H54 (cell line): ENCODE measurements at regions not wholly inside any gene's neighbourhood (a gene's known extent, or its start where the extent isn't known, plus 50 kb on each side); places are given as distances from the start of the nearest gene placed in this dataset.

ENCODE experiments used
- DNase-seq: peaks from one replicate; pipeline ENCODE4 v3.0.0; 2011; ENCODE audit warnings: low spot score, mixed read lengths; ENCODE audit not compliant: insufficient read length
- FAIRE-seq: peaks from 3 replicates; lab custom pipeline; 2011; peaks lifted over from hg19 to GRCh38; lab: Jason Lieb, UNC
- POLR2A ChIP-seq: IDR thresholded peaks from 2 replicates; pipeline ENCODE4 v1.6.1; 2011; ENCODE audit warnings: low read depth, mild to moderate bottlenecking, low read length

DNA sequence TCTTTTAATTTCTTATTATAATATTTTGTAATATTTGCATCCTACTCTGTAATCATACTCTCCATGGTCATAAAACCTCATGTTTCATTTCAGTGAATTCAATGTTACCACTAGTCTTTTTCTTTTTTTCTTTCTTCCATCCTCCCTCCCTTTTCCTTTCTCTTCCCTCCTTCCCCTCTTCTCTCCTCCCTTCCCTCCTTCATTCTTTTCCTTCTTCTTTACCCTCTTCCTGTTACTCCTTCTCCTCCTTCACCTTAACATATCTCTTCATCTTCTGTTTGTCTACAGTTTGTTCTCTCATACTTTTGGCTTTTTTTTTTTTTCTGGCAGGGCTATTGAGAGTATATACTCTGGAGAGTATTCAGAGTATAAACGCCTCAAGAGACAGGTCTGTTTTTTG is 491.6 kb upstream of the ID2 start:
- no peak for FAIRE-seq
- no peak for TF ChIP-seq POLR2A
- DNase-seq: no peak

DNA sequence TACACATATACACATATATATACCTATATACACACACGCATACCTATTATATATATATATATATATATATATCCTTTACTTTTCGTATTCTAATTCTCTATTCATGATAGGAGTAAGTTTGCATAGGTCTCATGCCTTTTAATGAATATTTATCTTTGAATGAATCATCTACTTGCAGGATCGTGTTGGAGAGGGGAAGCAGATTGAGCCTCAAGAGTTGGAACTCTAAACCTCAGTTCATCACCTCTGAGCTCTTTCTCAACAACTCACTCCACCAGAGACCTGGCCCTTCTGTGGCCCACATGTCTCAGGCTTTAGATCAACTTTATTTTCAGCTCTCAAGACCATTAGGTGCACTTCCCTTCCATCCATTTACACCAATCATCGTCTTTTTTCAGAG is 490.4 kb upstream of the ID2 start:
- FAIRE-seq (no peak), DNase-seq (no peak)
- TF ChIP-seq POLR2A: no peak

DNA sequence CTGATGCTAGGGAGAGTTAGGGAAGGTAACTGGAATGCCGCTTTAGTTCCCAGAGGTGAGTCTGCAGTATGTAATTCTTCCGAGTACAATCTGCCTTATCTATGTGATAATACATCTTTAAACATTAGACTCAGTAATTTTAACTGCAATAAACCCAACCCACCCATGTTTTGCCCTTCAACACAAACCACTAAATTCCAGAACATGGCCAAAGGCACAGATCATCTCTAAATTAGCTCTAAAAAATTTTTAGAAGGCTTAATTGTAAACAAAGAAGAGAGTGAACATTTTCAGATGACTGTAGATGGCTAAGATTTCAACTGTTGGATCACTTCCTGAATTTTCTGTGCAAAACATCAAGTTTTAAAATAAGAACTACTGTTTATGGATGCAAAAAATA is 488.7 kb upstream of the ID2 start:
- no peak for FAIRE-seq
- no peak for TF ChIP-seq POLR2A
- no peak for DNase-seq

DNA sequence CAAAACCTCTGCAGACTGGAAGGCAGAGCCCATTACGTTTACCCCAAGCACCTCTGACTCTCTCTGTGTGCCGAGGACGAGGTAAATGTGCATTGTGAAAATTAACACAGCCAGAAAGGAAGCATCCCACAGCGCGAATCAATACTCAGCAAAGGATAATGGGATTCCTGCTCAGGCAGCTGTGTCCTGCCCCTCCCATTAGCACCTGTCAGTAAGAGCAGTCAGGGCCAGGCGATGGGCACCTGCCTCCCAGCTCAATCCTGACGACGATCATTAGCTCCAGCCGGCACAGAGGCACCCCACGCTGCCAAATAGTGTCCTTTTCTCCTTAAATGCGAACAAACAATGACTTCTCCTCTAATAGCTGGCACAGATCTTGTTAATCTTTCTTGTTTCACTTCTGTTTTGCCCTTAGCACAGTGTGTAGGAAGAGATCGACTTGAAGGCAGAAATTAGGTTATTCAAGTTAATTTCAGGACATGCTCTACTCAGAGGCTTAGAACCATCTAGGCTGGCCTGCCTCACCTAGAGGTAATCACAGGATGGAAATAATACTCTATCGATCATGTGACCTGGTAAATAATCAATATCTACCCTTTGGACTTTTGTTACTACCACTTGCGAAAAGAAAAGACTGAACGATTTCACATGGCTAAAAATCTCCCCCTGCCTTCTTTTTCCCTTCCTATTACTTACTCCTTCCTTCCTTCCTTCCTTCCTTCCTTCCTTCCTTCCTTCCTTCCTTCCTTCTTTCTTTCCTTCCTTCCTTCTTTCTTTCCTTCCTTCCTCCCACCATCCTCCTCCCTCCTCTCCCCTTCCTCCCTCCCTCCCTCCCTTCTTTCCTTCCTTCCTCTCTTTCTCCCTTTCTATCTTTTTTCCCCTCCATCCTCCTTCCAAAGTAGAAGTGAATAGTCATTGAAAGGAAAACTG is 487.9 kb upstream of the ID2 start:
- DNase-seq (no peak), FAIRE-seq (no peak)
- no peak for TF ChIP-seq POLR2A

DNA sequence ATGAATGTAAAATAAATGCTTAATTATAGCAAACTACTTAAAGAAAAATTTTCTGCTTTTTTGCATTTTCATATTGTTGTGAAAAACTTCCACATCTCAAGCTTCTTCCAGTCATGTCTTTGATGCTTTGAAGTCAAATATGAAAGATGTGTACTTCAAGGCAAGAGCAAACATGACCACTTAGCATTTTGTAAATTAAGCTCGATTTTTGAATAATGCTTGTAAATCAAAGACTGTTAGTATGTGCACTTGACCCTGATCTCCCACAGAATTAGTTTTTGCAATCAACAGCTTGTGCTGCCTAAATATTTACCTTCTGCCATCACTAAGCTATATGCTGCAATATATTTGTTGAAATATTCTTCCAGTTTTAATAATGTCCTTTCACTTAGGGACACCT is 486.1 kb upstream of the ID2 start:
- TF ChIP-seq POLR2A: no peak
- DNase-seq (no peak), FAIRE-seq (no peak)

DNA sequence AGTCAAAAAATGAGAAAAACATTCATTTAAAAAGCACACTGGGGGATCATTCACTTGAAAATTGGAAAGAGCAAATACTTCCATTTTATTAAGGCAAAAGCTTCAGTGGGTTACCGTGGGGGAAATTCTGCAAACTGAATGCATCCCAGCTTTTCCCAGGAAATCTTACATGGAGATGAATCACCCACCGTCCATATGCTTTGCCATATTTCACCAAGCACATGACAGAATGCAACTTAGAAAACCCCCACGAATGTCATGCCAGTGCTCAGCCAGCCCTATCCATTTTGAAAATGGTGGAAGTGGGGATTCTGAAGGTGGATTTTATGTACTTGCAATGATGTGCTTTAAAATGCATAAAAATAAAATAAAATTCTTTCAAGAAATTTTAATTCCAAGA is 485.5 kb upstream of the ID2 start:
- DNase-seq (no peak), FAIRE-seq (no peak)
- TF ChIP-seq POLR2A: no peak

DNA sequence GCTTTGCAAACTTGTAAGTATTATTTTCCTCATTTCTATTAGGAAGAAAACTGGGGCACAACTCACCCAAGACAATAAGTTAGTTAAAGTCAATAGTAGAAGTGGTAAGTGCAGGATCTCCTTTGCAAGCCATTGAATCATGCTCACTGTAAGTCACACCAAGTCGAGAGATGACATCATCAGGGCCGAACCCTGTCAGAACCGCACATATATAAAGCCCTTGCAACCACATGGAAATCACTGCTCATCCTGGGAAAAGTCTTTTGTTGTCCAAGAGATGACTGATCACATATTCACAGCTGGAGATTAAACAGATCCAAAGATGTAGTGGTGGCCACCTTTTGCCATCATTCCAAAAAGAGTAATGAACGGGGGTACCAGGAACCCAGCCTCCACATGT is 484.8 kb upstream of the ID2 start:
- TF ChIP-seq POLR2A: no peak
- no peak for FAIRE-seq
- DNase-seq: no peak

DNA sequence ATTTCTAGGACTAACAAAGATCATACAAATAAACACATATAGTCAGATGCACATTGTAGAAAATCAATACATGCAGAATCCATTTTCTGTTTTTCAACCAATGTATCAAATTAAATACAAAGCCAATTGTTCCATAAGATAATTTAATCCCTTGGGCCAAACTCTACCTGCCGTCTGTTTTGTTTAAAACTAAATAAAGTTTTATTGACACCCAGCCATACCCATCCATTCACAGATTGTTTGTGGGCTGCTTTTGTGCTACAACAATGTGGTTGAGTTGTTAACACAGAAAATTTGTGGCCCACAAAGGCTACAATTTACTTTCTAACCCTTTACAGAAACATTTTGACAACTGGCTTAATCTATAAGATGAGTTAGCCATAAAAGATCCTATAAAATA is 484.0 kb upstream of the ID2 start:
- no peak for FAIRE-seq
- no peak for TF ChIP-seq POLR2A

DNA sequence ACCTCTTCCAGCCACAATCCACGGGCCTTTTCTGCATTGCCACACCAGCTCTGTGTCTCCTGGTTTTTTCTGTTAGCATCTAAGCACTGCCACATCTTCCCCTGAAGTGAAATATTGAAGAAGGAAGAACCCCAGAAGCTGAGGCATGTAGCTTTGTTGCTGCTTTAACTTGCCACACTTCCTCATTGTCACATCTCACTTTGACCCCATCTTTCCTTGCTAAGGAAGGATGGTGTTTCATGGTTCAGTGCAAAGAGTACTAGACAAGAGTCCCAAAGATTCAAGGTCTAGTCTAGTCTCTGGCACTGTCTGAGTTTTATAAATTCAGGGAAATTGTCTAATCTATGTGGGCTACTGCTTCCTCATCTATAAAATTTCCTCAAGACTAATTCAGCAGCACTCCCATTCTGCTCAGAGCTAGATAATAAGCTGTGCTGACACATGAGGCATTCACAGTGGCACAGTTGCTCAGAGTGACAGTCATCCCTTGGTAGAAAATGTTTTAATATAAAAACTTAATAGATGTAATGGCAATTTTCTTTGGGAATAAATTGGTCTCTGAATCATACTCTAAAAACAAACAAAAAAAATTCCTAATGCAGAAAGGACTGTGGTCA is 483.0 kb upstream of the ID2 start:
- no peak for FAIRE-seq
- no peak for TF ChIP-seq POLR2A

More for the DNA sequence above, 484.0 kb upstream of the ID2 start:
- DNase-seq: no peak

DNA sequence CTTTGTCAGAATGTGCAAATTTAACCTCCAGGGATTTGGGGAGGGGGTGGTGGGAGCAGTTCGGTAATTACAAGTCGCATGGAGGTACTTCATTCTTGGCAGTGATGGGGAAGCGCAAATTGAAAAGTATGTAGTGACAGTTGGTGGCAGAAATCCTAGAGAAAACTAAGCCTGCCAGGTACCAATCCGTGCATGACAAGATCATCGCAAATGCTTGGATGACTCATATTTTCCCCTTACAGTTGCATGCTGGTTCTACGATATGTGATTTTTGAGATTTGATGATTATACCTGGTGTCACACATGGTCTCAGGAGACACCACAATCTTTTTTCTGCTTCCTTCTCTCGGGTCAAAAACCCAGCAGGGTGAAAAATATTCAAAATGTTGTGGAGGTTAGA is 479.7 kb upstream of the ID2 start:
- TF ChIP-seq POLR2A: no peak

More for the DNA sequence above, 483.0 kb upstream of the ID2 start:
- no peak for DNase-seq

DNA sequence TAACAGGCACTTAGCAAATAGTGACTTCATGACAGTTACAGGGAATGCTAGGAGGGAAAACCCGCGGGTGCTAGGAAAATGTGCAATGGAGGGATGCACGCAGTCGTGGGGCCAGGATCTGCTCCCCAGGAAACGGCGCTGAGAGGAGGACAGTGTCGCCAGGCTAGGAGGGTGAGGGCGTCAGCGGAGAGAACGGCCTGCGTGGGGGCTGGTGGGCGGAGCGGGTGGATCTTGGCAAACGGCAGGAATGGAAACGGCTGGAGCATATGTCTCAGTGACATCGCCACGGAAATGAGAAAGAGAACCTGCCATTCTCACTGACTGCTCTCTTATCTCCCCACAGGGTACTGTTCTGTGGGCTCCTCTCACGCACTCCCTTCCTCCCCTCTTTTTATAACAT is 478.5 kb upstream of the ID2 start:
- FAIRE-seq (no peak), DNase-seq (no peak)
- no peak for TF ChIP-seq POLR2A

More for the DNA sequence above, 479.7 kb upstream of the ID2 start:
- FAIRE-seq (no peak), DNase-seq (no peak)

DNA sequence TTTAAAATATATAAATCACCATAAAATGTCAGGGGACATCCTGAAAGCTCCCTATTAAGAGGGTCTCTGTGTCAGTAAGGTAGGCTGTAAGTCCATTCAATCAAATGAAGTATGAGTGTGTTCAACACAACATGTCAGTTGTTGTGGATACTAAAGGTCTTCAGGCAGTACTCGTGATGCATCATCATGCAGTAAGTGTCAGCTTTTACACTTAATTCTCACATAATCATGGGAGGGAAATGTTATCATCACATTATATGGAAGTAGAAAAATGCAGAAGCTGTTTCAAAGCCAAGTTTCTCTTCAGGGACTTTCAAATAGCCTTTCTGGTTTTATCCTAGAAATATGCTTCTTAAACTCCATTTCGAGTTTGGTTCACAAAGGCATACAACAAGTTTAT is 477.1 kb upstream of the ID2 start:
- no peak for DNase-seq
- no peak for FAIRE-seq
- no peak for TF ChIP-seq POLR2A

DNA sequence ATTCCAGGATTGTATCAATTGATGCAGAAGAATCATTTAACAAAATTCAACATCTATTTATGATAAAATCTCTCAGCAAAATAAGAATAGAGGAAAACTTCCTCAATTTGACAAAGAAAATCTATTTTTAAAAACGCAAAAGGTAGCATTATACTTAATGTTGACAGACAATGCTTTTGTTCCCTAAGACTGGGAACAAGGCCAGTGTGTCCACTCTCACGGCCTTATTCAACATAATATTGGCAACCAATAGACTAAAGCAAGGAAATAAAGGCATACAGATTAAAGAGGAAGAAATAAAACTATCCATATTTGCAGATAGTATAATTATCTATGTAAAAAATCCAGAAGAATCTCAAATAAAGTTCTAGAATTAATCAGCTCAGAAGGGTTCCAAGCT is 472.4 kb upstream of the ID2 start:
- no peak for FAIRE-seq
- no peak for DNase-seq
- TF ChIP-seq POLR2A: no peak

DNA sequence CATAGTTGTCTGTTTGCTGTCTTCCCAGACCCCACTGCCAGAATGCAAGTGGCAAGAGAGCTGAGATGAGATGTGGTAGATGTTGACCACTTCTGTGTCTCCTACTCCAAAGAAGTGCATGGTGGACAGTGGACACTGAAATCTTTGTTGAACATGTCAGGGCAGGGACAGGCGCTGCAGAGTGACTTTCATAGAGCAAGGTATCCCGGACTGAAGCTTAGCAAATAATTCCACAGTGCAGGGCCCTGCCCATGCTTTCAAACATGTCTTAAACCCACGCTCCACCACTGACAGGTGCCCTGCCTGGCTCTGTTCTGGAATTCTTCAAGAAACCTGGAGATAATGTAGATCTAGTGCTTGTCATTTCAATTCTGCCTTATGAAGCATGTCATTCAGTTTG is 470.5 kb upstream of the ID2 start:
- no peak for TF ChIP-seq POLR2A
- DNase-seq (no peak), FAIRE-seq (no peak)

DNA sequence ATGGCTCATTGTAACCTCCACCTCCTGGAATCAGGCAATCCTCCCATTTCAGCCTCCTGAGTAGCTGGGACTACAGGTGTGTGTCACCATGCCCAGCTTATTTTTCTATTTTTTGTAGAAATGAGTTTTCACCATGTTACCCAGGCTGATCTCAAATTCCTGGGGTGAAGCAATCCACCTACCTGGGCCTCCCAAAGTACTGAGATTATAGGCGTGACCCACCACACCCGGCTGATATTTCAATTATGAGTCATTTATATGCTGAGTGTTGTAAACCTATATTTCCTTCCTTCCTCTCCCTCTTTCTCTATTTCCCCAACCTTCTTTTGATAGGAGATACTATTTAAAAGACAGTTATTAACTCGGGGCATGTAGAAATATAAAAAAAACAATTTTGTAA is 469.6 kb upstream of the ID2 start:
- FAIRE-seq (no peak), DNase-seq (no peak)
- no peak for TF ChIP-seq POLR2A
